WI38 (cell line): ENCODE measurements at regions not wholly inside any gene's neighbourhood (a gene's known extent, or its start where the extent isn't known, plus 50 kb on each side); places are given as distances from the start of the nearest gene placed in this dataset.
"Not testable (repeated sequence)": the region's sequence is repeated elsewhere in the genome, so short reads cannot be mapped to it uniquely, and the experiment has no call there.

ENCODE experiments used
- H3K4me3 ChIP-seq: 2 replicates; pipeline ENCODE4 v1.5.1; 2011; ENCODE audit warnings: low read depth, mild to moderate bottlenecking, control low read depth, low read length
- TF ChIP-seq, protein P1 (sequence below): IDR thresholded peaks from 2 replicates; pipeline ENCODE4 v1.5.1; 2012; ENCODE audit warnings: low read depth, mild to moderate bottlenecking, control low read depth, low read length

DNA sequence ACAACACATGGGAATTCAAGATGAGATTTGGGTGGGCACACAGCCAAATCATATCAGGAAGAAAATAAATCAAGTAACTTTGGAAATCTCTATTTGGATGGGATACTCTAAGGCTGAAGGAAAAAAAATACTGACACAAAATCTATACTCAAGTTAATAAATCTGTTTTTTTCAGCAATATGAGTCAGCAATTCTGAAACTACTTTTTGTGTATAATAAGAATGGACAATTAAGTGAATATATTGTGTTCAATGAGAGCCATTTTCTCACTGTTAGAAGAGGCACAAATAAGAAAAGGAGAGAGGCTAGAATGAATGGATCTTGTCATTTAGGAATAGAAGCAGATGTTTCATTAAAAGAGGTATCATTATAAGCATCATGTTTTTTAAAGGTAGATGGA, 651.0 kb downstream of the TAF11L14 start:
- TF ChIP-seq, protein P1, sequence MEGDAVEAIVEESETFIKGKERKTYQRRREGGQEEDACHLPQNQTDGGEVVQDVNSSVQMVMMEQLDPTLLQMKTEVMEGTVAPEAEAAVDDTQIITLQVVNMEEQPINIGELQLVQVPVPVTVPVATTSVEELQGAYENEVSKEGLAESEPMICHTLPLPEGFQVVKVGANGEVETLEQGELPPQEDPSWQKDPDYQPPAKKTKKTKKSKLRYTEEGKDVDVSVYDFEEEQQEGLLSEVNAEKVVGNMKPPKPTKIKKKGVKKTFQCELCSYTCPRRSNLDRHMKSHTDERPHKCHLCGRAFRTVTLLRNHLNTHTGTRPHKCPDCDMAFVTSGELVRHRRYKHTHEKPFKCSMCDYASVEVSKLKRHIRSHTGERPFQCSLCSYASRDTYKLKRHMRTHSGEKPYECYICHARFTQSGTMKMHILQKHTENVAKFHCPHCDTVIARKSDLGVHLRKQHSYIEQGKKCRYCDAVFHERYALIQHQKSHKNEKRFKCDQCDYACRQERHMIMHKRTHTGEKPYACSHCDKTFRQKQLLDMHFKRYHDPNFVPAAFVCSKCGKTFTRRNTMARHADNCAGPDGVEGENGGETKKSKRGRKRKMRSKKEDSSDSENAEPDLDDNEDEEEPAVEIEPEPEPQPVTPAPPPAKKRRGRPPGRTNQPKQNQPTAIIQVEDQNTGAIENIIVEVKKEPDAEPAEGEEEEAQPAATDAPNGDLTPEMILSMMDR, result no peak
- H3K4me3 ChIP-seq, result no peak overlapping the region

DNA sequence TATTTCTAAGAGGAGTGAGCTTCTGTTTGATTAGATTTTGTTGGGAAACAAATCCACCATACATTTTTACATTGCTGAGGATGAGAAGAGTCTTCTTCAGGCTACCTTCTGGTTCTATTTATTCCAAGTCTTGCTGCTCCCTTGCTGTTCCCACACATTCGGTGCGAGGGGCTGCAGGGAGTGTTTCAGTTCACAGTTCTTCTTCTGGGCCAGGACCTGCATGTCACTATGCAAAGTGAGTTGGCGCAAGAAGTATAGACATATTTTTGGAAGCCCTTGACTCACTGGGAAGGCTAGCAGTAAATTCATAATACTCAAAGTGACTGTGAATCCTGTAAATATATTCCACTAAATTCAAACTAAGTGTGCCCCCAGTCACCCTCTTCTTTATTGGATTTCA, 657.9 kb downstream of the TAF11L14 start:
- TF ChIP-seq, protein P1, result no peak
- H3K4me3 ChIP-seq, result no peak overlapping the region

GRCh38 chr5:18295696-18296095, 661.4 kb downstream of the TAF11L14 start:
- not testable (repeated sequence) for H3K4me3 ChIP-seq

- TF ChIP-seq, protein P1, result no peak
Observed at GRCh38 chr5:18299166-18299565, 664.9 kb downstream of the TAF11L14 start.

DNA sequence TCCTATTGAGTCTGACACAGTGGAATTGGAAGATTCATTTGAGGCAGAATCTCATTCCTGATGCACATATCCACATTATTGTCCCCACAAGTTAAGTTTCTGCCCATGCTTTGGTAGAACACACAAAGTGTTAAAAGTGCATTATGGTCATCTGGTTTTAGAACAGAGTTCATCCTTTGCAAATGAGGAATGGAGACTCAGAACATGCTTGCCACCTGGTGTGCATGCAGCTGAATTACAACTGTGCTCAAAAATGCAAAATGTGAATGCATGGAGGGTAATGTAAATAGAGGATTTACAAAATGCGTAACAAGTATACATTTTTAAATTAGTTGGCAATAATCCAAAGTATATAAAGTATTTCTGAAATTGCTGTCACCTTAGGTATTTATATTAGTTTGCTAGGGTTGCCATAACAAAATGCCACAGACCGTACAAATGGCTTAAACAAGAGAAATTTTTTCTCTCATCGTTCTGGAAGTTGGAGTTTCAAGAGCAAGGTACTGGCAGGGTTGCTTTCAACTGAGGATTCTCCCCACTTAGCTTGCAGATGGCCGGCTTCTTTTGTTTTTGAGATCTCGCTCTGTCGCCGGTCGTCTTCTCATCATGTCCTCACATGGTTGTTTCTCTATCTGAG, 671.1 kb downstream of the TAF11L14 start:
- TF ChIP-seq, protein P1, result peak; percentile 56
- H3K4me3 ChIP-seq, result no peak overlapping the region

More at GRCh38 chr5:18299166-18299565, 664.9 kb downstream of the TAF11L14 start:
- no peak overlapping the region for H3K4me3 ChIP-seq

DNA sequence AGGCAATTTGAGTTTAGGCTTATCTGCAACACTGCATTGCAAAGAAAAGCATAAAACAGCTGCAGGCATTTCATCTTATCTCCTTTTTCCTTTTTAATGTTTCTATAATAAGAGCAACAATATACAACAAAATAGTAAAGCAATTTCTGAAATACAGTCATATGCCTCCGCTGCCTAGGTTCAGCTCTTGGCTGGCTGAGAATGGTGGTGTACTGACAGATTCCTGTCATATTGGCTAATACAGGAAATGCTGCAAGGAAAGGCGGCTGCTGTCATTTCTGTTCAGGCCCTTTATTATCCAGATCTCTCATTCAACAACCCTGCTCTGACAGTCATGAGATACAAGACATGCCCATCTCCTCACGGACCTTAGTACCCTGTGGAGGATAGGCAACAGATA, 677.0 kb downstream of the TAF11L14 start:
- TF ChIP-seq, protein P1, result no peak
- H3K4me3 ChIP-seq, result no peak overlapping the region

GRCh38 chr5:18312016-18312415, 677.8 kb downstream of the TAF11L14 start:
- TF ChIP-seq, protein P1, result no peak

GRCh38 chr5:18314192-18314778, 680.0 kb downstream of the TAF11L14 start:
- no peak overlapping the region for H3K4me3 ChIP-seq
- TF ChIP-seq, protein P1, result no peak

More at GRCh38 chr5:18312016-18312415, 677.8 kb downstream of the TAF11L14 start:
- no peak overlapping the region for H3K4me3 ChIP-seq
